ENCODE measurements at regions not wholly inside any gene's neighbourhood (a gene's known extent, or its start where the extent isn't known, plus 50 kb on each side); places are given as distances from the start of the nearest gene placed in this dataset.
"Not testable (repeated sequence)": the region's sequence is repeated elsewhere in the genome, so short reads cannot be mapped to it uniquely, and the experiment has no call there.

GRCh38 chr7:37577901-37578300, 105.7 kb upstream of the GPR141 start:
- Mint-ChIP-seq H3K36me3 (ENCODE audit: unreplicated experiment) (no peaks in the 10 kb centered on the region), H3K4me3 (ENCODE audit: unreplicated experiment) (no peak overlapping the region), H3K27ac (ENCODE audit: unreplicated experiment) (no peak overlapping the region), H3K4me1 (ENCODE audit: low read depth, unreplicated experiment) (peaks cover 2% of the 10 kb centered on the region), H3K27me3 (ENCODE audit: unreplicated experiment) (no peaks in the 10 kb centered on the region), H3K9me3 (ENCODE audit: unreplicated experiment) (no peaks in the 10 kb centered on the region)
- TF ChIP-seq CTCF (IDR thresholded peaks at IDR 0.05; ENCODE audit: partially characterized antibody, unreplicated experiment): no peak
- DNase-seq: no peak

DNA sequence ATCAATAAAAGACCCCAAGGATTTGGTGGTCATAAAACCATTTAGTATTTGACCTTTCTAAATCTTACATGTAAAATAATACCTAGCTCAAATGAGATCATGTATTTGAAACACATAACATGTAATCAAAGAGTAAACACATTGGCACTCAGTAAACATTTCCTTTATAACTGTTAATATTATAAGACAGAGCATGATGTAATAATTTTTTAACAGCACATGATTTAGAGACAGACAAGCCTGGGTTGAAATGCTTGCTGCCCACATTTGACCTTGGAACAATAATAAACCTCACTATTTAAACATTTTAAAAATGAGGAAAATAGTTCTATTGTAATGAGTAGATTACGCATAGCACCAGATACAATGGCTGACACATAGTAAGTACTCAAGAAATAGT, 105.2 kb upstream of the GPR141 start:
- H3K27ac Mint-ChIP-seq (ENCODE audit: unreplicated experiment): no peak overlapping the region
- TF ChIP-seq CTCF (IDR thresholded peaks at IDR 0.05; ENCODE audit: partially characterized antibody, unreplicated experiment): no peak
- no peaks in the 10 kb centered on the region for H3K36me3 Mint-ChIP-seq (ENCODE audit: unreplicated experiment)
- H3K4me1 Mint-ChIP-seq (ENCODE audit: low read depth, unreplicated experiment): peaks cover 2% of the 10 kb centered on the region
- no peaks in the 10 kb centered on the region for H3K9me3 Mint-ChIP-seq (ENCODE audit: unreplicated experiment)
- no peak for DNase-seq
- H3K4me3 Mint-ChIP-seq (ENCODE audit: unreplicated experiment): no peak overlapping the region
- no peaks in the 10 kb centered on the region for H3K27me3 Mint-ChIP-seq (ENCODE audit: unreplicated experiment)

- TF ChIP-seq CTCF (IDR thresholded peaks at IDR 0.05; ENCODE audit: partially characterized antibody, unreplicated experiment): no peak
- H3K27me3 Mint-ChIP-seq (ENCODE audit: unreplicated experiment): no peaks in the 10 kb centered on the region
- no peaks in the 10 kb centered on the region for H3K36me3 Mint-ChIP-seq (ENCODE audit: unreplicated experiment)
- H3K4me3 Mint-ChIP-seq (ENCODE audit: unreplicated experiment): no peak overlapping the region
- no peak for DNase-seq
- peaks cover 2% of the 10 kb centered on the region for H3K4me1 Mint-ChIP-seq (ENCODE audit: low read depth, unreplicated experiment)
- H3K27ac Mint-ChIP-seq (ENCODE audit: unreplicated experiment): no peak overlapping the region
- no peaks in the 10 kb centered on the region for H3K9me3 Mint-ChIP-seq (ENCODE audit: unreplicated experiment)
Observed at GRCh38 chr7:37580376-37580775, 103.2 kb upstream of the GPR141 start.

DNA sequence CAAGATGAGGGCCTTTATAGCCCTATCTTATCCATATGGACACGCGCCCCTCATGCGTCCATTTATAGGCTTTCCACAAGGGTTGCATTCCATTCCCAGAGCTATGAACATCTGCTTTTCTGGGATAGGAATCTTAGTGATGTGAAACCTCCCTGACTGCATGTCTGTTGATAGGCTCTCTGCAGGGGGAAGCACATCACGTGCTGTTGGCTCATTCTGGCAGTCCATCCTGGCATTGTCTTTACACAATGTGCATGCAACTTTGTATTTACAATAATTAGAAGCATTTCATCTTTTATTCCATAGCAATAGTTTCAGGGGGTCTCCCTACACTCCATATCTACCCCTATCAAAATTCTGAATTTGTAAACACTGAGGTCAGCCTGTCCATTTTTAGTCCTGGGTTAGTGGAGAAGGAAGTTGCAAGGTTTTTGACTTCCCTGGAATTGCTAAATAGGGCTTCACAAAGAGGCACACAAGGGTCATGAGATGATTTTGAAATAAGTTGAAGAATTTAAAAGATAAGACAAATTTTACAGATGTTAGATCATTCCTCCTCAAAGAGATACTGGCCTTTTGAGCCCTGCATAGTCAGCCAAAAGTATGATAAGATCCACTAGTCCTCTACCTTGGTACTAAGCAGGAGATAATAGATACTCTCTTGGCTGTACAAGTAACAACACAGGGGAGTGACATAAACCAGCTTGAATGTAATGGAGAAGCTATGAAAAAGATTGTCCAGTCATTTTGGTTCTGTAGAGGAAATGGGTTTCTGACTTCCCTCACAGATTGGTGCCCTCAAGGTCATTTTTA, 98.7 kb upstream of the GPR141 start:
- H3K4me1 Mint-ChIP-seq (ENCODE audit: low read depth, unreplicated experiment); H3K27me3 Mint-ChIP-seq (ENCODE audit: unreplicated experiment); DNase-seq; H3K4me3 Mint-ChIP-seq (ENCODE audit: unreplicated experiment); H3K36me3 Mint-ChIP-seq (ENCODE audit: unreplicated experiment); H3K27ac Mint-ChIP-seq (ENCODE audit: unreplicated experiment); H3K9me3 Mint-ChIP-seq (ENCODE audit: unreplicated experiment): not testable (repeated sequence)

DNA sequence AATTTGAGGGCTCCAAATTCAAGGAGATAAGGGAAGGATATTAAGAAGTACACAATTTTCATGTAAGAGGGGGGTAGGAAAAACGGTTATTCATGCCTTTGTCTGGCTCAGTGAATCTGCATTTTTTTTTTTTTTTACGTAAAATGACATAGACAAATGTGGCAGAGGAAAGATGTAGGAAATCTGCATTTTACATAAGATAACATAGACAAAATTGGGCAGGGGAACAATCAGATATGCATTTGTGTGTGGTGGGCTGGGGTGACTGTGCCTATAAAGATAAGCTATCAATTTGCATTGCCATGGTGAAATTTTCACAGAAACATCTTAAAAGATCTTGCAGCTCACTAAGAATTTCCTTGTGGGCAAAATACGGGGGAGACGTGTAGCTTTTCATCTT, 92.7 kb upstream of the GPR141 start:
- Mint-ChIP-seq H3K4me3 (ENCODE audit: unreplicated experiment) (no peak overlapping the region), H3K9me3 (ENCODE audit: unreplicated experiment) (peaks cover 2% of the 10 kb centered on the region), H3K27me3 (ENCODE audit: unreplicated experiment) (no peaks in the 10 kb centered on the region), H3K27ac (ENCODE audit: unreplicated experiment) (no peak overlapping the region), H3K4me1 (ENCODE audit: low read depth, unreplicated experiment) (no peaks in the 10 kb centered on the region), H3K36me3 (ENCODE audit: unreplicated experiment) (peaks cover 6% of the 10 kb centered on the region)
- no peak for DNase-seq
- no peak for TF ChIP-seq CTCF (IDR thresholded peaks at IDR 0.05; ENCODE audit: partially characterized antibody, unreplicated experiment)
